OCI-LY3 (cell line): ENCODE measurements at regions not wholly inside any gene's neighbourhood (a gene's known extent, or its start where the extent isn't known, plus 50 kb on each side); places are given as distances from the start of the nearest gene placed in this dataset.

Source experiments
- EZH2phosphoT487 ChIP-seq: fragments of 200-600 bp; shearing (Covaris generic); IDR thresholded peaks from 2 replicates; pipeline ENCODE4 v1.6.1; 2018; ENCODE audit warnings: antibody characterized with exemption, mixed run types, low read depth
- TF ChIP-seq, protein P1 (sequence below): fragments of 200-600, 300-600 bp; sonication (generic); IDR thresholded peaks from 2 replicates; pipeline ENCODE4 v1.5.1; 2014; ENCODE audit warnings: antibody characterized with exemption, low read length, low read depth

DNA sequence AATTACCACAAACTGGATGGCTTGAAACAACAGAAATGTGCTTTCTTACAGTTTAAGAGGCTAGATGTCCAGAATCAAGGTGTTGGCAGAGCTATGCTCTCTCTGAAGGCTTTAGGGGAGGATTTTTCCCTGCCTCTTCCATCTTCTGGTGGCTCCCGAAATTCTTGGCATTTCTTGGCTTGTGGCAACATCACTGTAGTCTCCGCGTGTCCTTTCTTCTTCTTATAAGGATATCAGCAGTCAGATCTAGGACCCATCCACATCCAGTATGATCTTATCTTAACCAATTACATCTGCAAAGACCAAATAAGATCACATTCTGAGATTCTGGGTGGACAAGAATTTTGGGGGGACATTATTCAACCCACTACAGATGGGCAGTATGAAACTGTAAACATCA, 119.2 kb upstream of the PMFBP1 start:
- TF ChIP-seq, protein P1, sequence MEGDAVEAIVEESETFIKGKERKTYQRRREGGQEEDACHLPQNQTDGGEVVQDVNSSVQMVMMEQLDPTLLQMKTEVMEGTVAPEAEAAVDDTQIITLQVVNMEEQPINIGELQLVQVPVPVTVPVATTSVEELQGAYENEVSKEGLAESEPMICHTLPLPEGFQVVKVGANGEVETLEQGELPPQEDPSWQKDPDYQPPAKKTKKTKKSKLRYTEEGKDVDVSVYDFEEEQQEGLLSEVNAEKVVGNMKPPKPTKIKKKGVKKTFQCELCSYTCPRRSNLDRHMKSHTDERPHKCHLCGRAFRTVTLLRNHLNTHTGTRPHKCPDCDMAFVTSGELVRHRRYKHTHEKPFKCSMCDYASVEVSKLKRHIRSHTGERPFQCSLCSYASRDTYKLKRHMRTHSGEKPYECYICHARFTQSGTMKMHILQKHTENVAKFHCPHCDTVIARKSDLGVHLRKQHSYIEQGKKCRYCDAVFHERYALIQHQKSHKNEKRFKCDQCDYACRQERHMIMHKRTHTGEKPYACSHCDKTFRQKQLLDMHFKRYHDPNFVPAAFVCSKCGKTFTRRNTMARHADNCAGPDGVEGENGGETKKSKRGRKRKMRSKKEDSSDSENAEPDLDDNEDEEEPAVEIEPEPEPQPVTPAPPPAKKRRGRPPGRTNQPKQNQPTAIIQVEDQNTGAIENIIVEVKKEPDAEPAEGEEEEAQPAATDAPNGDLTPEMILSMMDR: no peak
- no peak for TF ChIP-seq EZH2phosphoT487
